ENCODE measurements at regions not wholly inside any gene's neighbourhood (a gene's known extent, or its start where the extent isn't known, plus 50 kb on each side); places are given as distances from the start of the nearest gene placed in this dataset.

- no peak for DNase-seq (ENCODE audit: low read depth)
- in situ Hi-C loops (cut with HindIII; ENCODE audit: low pct_unique_long_range_greater_than_20kb, low sequenced_read_pairs) = no loop called here
These were observed 896.5 kb downstream of the GATA3 start for GRCh38 chr10:8950978-8951377.

- in situ Hi-C loops (cut with HindIII; ENCODE audit: low pct_unique_long_range_greater_than_20kb, low sequenced_read_pairs) = no loop called here
- DNase-seq (ENCODE audit: low read depth) = no peak
These were observed 897.1 kb downstream of the GATA3 start for GRCh38 chr10:8951440-8952089.

GRCh38 chr10:8956400-8956799 is 901.9 kb downstream of the GATA3 start:
- in situ Hi-C loops (cut with HindIII; ENCODE audit: low pct_unique_long_range_greater_than_20kb, low sequenced_read_pairs) = no loop called here
- DNase-seq (ENCODE audit: low read depth) = no peak

GRCh38 chr10:8962249-8962648 is 907.8 kb downstream of the GATA3 start:
- no peak for DNase-seq (ENCODE audit: low read depth)
- in situ Hi-C loops (cut with HindIII; ENCODE audit: low pct_unique_long_range_greater_than_20kb, low sequenced_read_pairs) = no loop called here

GRCh38 chr10:8967061-8967460 is 912.6 kb downstream of the GATA3 start:
- DNase-seq (ENCODE audit: low read depth) = no peak
- in situ Hi-C loops (cut with HindIII; ENCODE audit: low pct_unique_long_range_greater_than_20kb, low sequenced_read_pairs) = no loop called here

- DNase-seq (ENCODE audit: low read depth) = no peak
- in situ Hi-C loops (cut with HindIII; ENCODE audit: low pct_unique_long_range_greater_than_20kb, low sequenced_read_pairs) = no loop called here
These were observed 915.4 kb downstream of the GATA3 start for GRCh38 chr10:8969853-8970252.

- DNase-seq (ENCODE audit: low read depth) = no peak
- in situ Hi-C loops (cut with HindIII; ENCODE audit: low pct_unique_long_range_greater_than_20kb, low sequenced_read_pairs) = no loop called here
These were observed 921.0 kb downstream of the GATA3 start for GRCh38 chr10:8975535-8975934.

GRCh38 chr10:8978100-8978499 is 923.6 kb downstream of the GATA3 start:
- in situ Hi-C loops (cut with HindIII; ENCODE audit: low pct_unique_long_range_greater_than_20kb, low sequenced_read_pairs) = no loop called here
- no peak for DNase-seq (ENCODE audit: low read depth)

- DNase-seq (ENCODE audit: low read depth) = no peak
- in situ Hi-C loops (cut with HindIII; ENCODE audit: low pct_unique_long_range_greater_than_20kb, low sequenced_read_pairs) = no loop called here
These were observed 925.5 kb downstream of the GATA3 start for GRCh38 chr10:8979976-8980375.

GRCh38 chr10:8981277-8981676 is 926.8 kb downstream of the GATA3 start:
- in situ Hi-C loops (cut with HindIII; ENCODE audit: low pct_unique_long_range_greater_than_20kb, low sequenced_read_pairs) = no loop called here
- no peak for DNase-seq (ENCODE audit: low read depth)

- in situ Hi-C loops (cut with HindIII; ENCODE audit: low pct_unique_long_range_greater_than_20kb, low sequenced_read_pairs) = no loop called here
These were observed 931.2 kb downstream of the GATA3 start for GRCh38 chr10:8985651-8986050.

GRCh38 chr10:8986975-8987374 is 932.5 kb downstream of the GATA3 start:
- in situ Hi-C loops (cut with HindIII; ENCODE audit: low pct_unique_long_range_greater_than_20kb, low sequenced_read_pairs) = no loop called here
- DNase-seq (ENCODE audit: low read depth) = no peak

More at GRCh38 chr10:8985651-8986050, 931.2 kb downstream of the GATA3 start:
- no peak for DNase-seq (ENCODE audit: low read depth)

GRCh38 chr10:8987712-8988111 is 933.2 kb downstream of the GATA3 start:
- no peak for DNase-seq (ENCODE audit: low read depth)
- in situ Hi-C loops (cut with HindIII; ENCODE audit: low pct_unique_long_range_greater_than_20kb, low sequenced_read_pairs) = no loop called here

GRCh38 chr10:8990280-8990987 is 935.9 kb downstream of the GATA3 start:
- in situ Hi-C loops (cut with HindIII; ENCODE audit: low pct_unique_long_range_greater_than_20kb, low sequenced_read_pairs) = no loop called here

GRCh38 chr10:8992009-8992408 is 937.5 kb downstream of the GATA3 start:
- in situ Hi-C loops (cut with HindIII; ENCODE audit: low pct_unique_long_range_greater_than_20kb, low sequenced_read_pairs) = no loop called here
- no peak for DNase-seq (ENCODE audit: low read depth)

More at GRCh38 chr10:8990280-8990987, 935.9 kb downstream of the GATA3 start:
- no peak for DNase-seq (ENCODE audit: low read depth)

- no peak for DNase-seq (ENCODE audit: low read depth)
- in situ Hi-C loops (cut with HindIII; ENCODE audit: low pct_unique_long_range_greater_than_20kb, low sequenced_read_pairs) = no loop called here
These were observed 939.4 kb downstream of the GATA3 start for GRCh38 chr10:8993864-8994263.

GRCh38 chr10:8998751-8999150 is 944.3 kb downstream of the GATA3 start:
- in situ Hi-C loops (cut with HindIII; ENCODE audit: low pct_unique_long_range_greater_than_20kb, low sequenced_read_pairs) = no loop called here
- DNase-seq (ENCODE audit: low read depth) = no peak

GRCh38 chr10:9003122-9003521 is 948.6 kb downstream of the GATA3 start:
- no peak for DNase-seq (ENCODE audit: low read depth)
- in situ Hi-C loops (cut with HindIII; ENCODE audit: low pct_unique_long_range_greater_than_20kb, low sequenced_read_pairs) = no loop called here

- no peak for DNase-seq (ENCODE audit: low read depth)
- in situ Hi-C loops (cut with HindIII; ENCODE audit: low pct_unique_long_range_greater_than_20kb, low sequenced_read_pairs) = no loop called here
These were observed 950.2 kb downstream of the GATA3 start for GRCh38 chr10:9004736-9005135.

GRCh38 chr10:9009505-9009904 is 955.0 kb downstream of the GATA3 start:
- DNase-seq (ENCODE audit: low read depth) = no peak
- in situ Hi-C loops (cut with HindIII; ENCODE audit: low pct_unique_long_range_greater_than_20kb, low sequenced_read_pairs) = no loop called here

Measured in Caki2 (cell line).